Glutamatergic neuron (in vitro differentiated cells): ENCODE measurements at regions not wholly inside any gene's neighbourhood (a gene's known extent, or its start where the extent isn't known, plus 50 kb on each side); places are given as distances from the start of the nearest gene placed in this dataset.

Source experiments
- DNase-seq: peaks from one replicate; pipeline ENCODE4 v3.0.0; 2022
- H3K27ac Mint-ChIP-seq: one replicate; pipeline ENCODE4 v1.8.0; 2020; ENCODE audit warnings: mild to moderate bottlenecking, mixed read lengths, inconsistent platforms; ENCODE audit not compliant: unreplicated experiment
- H3K27me3 Mint-ChIP-seq: one replicate; pipeline ENCODE4 v1.8.0; 2020; ENCODE audit warnings: mild to moderate bottlenecking, moderate library complexity, mixed read lengths, inconsistent platforms; ENCODE audit not compliant: unreplicated experiment
- H3K36me3 Mint-ChIP-seq: one replicate; pipeline ENCODE4 v1.8.0; 2020; ENCODE audit warnings: mild to moderate bottlenecking, mixed read lengths, inconsistent platforms; ENCODE audit not compliant: unreplicated experiment
- H3K4me1 Mint-ChIP-seq: one replicate; pipeline ENCODE4 v1.8.0; 2020; ENCODE audit warnings: mild to moderate bottlenecking, low read depth, mixed read lengths, inconsistent platforms; ENCODE audit not compliant: unreplicated experiment
- H3K4me3 Mint-ChIP-seq: one replicate; pipeline ENCODE4 v1.8.0; 2020; ENCODE audit warnings: mild to moderate bottlenecking, mixed read lengths, inconsistent platforms; ENCODE audit not compliant: unreplicated experiment
- H3K9me3 Mint-ChIP-seq: one replicate; pipeline ENCODE4 v1.8.0; 2020; ENCODE audit warnings: mild to moderate bottlenecking, moderate library complexity, mixed read lengths, inconsistent platforms; ENCODE audit not compliant: unreplicated experiment
- TF ChIP-seq, protein P1 (sequence below): fragments of 200-600 bp; sonication (generic); IDR thresholded peaks from one replicate; pipeline ENCODE4 v1.5.0; 2021; ENCODE audit not compliant: partially characterized antibody, unreplicated experiment

DNA sequence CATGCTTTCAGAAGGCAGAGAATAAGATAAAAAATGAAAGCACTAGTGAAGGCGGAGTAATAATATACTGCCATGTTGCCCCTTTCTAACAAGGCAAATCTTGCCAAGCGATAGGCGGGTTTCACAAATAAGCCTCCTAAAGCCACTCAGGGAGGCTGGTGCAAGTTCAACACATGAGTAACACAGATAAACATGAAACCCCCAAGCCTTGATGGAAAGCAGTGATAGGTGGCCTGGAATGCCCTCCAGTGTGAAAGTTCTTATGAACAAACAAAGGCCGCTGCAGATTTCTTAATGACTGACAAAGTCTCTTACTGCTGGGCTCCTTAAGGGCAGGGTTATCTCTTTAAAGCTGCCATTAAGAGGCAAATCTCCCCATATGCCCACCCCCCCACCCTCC lies 154.7 kb downstream of the ZDHHC21 start:
- no peak overlapping the region for H3K27ac Mint-ChIP-seq
- H3K36me3 Mint-ChIP-seq = no peaks in the 10 kb centered on the region
- H3K4me3 Mint-ChIP-seq = no peak overlapping the region
- no peaks in the 10 kb centered on the region for H3K9me3 Mint-ChIP-seq
- peaks cover 3% of the 10 kb centered on the region for H3K27me3 Mint-ChIP-seq
- DNase-seq = no peak
- TF ChIP-seq, protein P1, sequence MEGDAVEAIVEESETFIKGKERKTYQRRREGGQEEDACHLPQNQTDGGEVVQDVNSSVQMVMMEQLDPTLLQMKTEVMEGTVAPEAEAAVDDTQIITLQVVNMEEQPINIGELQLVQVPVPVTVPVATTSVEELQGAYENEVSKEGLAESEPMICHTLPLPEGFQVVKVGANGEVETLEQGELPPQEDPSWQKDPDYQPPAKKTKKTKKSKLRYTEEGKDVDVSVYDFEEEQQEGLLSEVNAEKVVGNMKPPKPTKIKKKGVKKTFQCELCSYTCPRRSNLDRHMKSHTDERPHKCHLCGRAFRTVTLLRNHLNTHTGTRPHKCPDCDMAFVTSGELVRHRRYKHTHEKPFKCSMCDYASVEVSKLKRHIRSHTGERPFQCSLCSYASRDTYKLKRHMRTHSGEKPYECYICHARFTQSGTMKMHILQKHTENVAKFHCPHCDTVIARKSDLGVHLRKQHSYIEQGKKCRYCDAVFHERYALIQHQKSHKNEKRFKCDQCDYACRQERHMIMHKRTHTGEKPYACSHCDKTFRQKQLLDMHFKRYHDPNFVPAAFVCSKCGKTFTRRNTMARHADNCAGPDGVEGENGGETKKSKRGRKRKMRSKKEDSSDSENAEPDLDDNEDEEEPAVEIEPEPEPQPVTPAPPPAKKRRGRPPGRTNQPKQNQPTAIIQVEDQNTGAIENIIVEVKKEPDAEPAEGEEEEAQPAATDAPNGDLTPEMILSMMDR = no peak
- H3K4me1 Mint-ChIP-seq = peaks cover 21% of the 10 kb centered on the region

DNA sequence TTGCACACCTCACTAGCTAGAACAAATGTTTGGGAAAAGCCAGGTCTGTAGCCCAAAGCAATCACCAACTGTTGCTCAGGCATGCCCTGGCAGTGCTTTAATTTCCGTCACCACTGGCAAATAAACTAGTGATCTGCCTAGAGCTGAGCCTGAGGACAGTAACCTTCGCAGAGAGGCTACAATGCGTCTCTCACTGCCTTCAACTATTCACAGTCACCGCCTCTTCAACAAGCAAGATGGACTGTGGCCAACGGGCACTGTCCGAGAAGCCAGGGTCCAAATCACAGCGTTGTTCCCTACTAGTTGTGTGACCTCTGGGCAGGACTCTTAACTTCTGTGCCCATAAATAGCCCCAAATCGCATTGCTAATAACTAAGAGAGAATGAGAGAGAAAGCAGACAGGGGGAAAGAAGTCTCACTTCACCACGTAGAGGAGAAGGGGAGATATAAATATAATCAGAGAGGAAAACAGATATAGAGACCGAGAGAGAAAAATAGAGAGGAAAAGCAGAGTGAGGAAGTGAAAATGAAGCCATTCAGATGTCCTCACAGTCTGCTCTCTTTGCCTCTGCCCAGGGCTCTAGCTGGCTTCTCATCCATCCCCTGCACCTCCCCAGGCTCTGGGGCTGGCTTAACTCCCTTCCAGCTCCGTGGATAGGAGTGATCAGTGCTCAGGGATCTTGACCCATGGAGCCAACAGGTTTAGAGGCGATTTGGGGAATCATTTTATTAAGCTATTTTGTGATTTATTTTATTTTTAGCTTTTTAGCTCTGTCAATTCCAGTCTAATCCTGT lies 157.9 kb downstream of the ZDHHC21 start:
- Mint-ChIP-seq H3K4me3 (no peak overlapping the region), H3K27ac (no peak overlapping the region), H3K4me1 (peaks cover 29% of the 10 kb centered on the region), H3K36me3 (no peaks in the 10 kb centered on the region), H3K9me3 (no peaks in the 10 kb centered on the region), H3K27me3 (peaks cover 3% of the 10 kb centered on the region)
- no peak for DNase-seq
- TF ChIP-seq, protein P1 = no peak

DNA sequence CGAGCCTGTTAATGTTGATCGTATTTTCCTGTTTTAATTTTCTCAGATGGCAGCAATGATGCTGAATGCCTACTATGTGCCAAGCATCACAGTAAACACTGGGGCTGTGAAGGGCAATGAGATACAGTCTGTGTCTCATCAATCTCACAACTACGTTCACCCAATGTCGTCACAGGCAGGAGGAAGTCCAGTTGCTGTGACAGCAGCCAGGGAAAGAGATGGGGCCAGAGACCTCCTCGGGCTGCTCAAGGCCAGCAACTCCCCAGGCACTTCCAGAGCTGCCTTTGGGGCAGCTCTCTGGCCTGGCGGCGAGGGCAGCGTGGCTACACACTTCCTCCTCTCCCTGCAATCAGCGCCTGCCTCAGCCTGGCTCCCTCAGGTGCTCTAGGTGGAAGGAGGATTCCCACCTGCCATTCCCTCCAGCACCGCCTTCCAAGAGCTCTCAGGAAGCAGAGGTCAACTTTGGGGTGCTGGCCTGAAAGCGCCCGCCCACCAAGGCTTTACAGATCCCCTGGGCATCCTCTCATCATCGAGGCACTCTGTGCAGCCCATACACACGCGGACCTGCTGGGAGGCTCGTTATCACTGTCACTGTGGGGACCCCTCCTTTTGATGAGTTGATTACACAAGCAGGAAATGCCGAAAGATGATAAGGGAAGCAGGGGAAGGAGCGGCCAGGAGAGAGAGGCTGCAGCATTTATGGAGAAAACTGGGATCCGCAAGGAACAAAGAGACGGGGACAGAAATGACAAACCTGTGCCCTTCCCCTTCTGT lies 159.2 kb downstream of the ZDHHC21 start:
- Mint-ChIP-seq H3K36me3 (no peaks in the 10 kb centered on the region), H3K27me3 (peaks cover 3% of the 10 kb centered on the region), H3K4me3 (no peak overlapping the region), H3K4me1 (peaks cover 29% of the 10 kb centered on the region), H3K9me3 (no peaks in the 10 kb centered on the region), H3K27ac (no peak overlapping the region)
- DNase-seq = no peak
- TF ChIP-seq, protein P1 = no peak

DNA sequence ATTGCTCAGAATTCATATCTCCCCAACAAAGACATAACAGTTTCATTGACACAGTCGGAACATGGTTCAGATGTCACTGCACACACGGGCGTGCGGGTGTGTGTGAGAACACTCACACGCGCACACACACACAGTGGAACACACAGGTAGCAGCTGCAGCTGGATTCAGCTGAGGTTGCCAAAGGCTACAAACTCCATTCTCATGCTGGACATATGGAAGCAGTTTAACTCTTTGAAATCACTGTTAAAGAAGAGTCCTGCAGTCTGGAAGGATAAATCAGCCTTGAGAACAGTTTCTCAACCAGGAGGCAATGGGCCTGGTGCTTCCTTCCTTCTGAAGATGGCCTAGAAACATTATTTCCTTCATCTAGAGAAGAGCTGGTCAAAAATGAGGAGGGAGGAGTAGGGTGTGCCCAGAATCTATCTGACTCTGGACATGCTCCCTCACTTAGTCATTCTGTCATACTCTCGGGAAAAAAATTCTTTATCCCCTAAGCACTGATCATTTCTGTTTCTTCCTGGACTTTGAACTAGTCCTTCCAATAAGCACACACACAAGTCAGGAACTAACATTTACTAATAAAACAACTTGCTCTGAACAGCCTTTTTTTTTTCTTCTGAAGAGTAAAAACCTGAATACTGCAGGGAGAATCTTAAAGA lies 160.6 kb downstream of the ZDHHC21 start:
- Mint-ChIP-seq H3K27me3 (peaks cover 3% of the 10 kb centered on the region), H3K9me3 (no peaks in the 10 kb centered on the region), H3K4me3 (no peak overlapping the region), H3K36me3 (no peaks in the 10 kb centered on the region), H3K4me1 (peaks cover 29% of the 10 kb centered on the region), H3K27ac (no peak overlapping the region)
- no peak for DNase-seq
- TF ChIP-seq, protein P1 = no peak
